GM12875 (cell line): ENCODE measurements at regions not wholly inside any gene's neighbourhood (a gene's known extent, or its start where the extent isn't known, plus 50 kb on each side); places are given as distances from the start of the nearest gene placed in this dataset.

ENCODE experiments used
- H3K4me3 ChIP-seq: one replicate; pipeline ENCODE4 v1.5.1; 2011; ENCODE audit warnings: low read depth, low read length, control low read depth
- CTCF ChIP-seq: IDR thresholded peaks from 2 replicates; pipeline ENCODE4 v1.5.1; 2011; ENCODE audit warnings: low read depth, mild to moderate bottlenecking, control low read depth, inconsistent platforms, low read length, moderate library complexity, borderline replicate concordance; ENCODE audit not compliant: insufficient read depth

GRCh38 chr17:33371377-33371776 is 78.3 kb upstream of the ASIC2 start:
- TF ChIP-seq CTCF: no peak
- no peak overlapping the region for H3K4me3 ChIP-seq

GRCh38 chr17:33373273-33373672 is 80.2 kb upstream of the ASIC2 start:
- no peak for TF ChIP-seq CTCF
- H3K4me3 ChIP-seq: no peak overlapping the region

- H3K4me3 ChIP-seq: no peak overlapping the region
- TF ChIP-seq CTCF: no peak
Measured at GRCh38 chr17:33375103-33375502, 82.0 kb upstream of the ASIC2 start.

- no peak for TF ChIP-seq CTCF
- H3K4me3 ChIP-seq: no peak overlapping the region
Measured at GRCh38 chr17:33375783-33376182, 82.7 kb upstream of the ASIC2 start.

GRCh38 chr17:33377837-33378595 is 84.9 kb upstream of the ASIC2 start:
- TF ChIP-seq CTCF: no peak
- no peak overlapping the region for H3K4me3 ChIP-seq

- TF ChIP-seq CTCF: no peak
- H3K4me3 ChIP-seq: no peak overlapping the region
Measured at GRCh38 chr17:33381201-33381600, 88.1 kb upstream of the ASIC2 start.

GRCh38 chr17:33383488-33384023 is 90.5 kb upstream of the ASIC2 start:
- no peak for TF ChIP-seq CTCF

More at GRCh38 chr17:33383488-33384023, 90.5 kb upstream of the ASIC2 start:
- no peak overlapping the region for H3K4me3 ChIP-seq
